GM23248 (cell line): ENCODE measurements at regions not wholly inside any gene's neighbourhood (a gene's known extent, or its start where the extent isn't known, plus 50 kb on each side); places are given as distances from the start of the nearest gene placed in this dataset.

Experiments
- DNase-seq: peaks from one replicate; pipeline ENCODE4 v3.0.0-alpha.2; 2015
- H2AFZ ChIP-seq: fragments of 200-600 bp; sonication (generic); 2 replicates; pipeline ENCODE4 v1.6.1; 2016; ENCODE audit warnings: antibody characterized with exemption
- H3F3A ChIP-seq: fragments of 200-600 bp; sonication (generic); 2 replicates; pipeline ENCODE4 v1.6.1; 2016; ENCODE audit warnings: mild to moderate bottlenecking, antibody characterized with exemption, mixed run types; ENCODE audit not compliant: insufficient read depth
- H3K27ac ChIP-seq: fragments of 200-600 bp; sonication (generic); 2 replicates; pipeline ENCODE4 v1.5.1; 2016; ENCODE audit warnings: mild to moderate bottlenecking
- H3K27me3 ChIP-seq: fragments of 200-600 bp; sonication (generic); replicated peaks from 2 replicates; pipeline ENCODE4 v1.6.1; 2016; ENCODE audit warnings: mild to moderate bottlenecking; ENCODE audit not compliant: insufficient read depth
- H3K36me3 ChIP-seq: fragments of 200-600 bp; sonication (generic); 2 replicates; pipeline ENCODE4 v1.6.1; 2016; ENCODE audit warnings: low read depth, mild to moderate bottlenecking
- H3K4me1 ChIP-seq: fragments of 200-600 bp; sonication (generic); 2 replicates; pipeline ENCODE4 v1.6.1; 2016; ENCODE audit warnings: mild to moderate bottlenecking; ENCODE audit not compliant: insufficient read depth
- H3K4me2 ChIP-seq: fragments of 200-600 bp; sonication (generic); one replicate; pipeline ENCODE4 v1.6.1; 2016; ENCODE audit warnings: mild to moderate bottlenecking; ENCODE audit not compliant: unreplicated experiment
- H3K4me3 ChIP-seq: fragments of 200-600 bp; sonication (generic); 2 replicates; pipeline ENCODE4 v1.5.1; 2016; ENCODE audit warnings: mild to moderate bottlenecking
- H3K79me2 ChIP-seq: fragments of 200-600 bp; sonication (generic); 2 replicates; pipeline ENCODE4 v1.6.1; 2016; ENCODE audit warnings: mild to moderate bottlenecking; ENCODE audit not compliant: insufficient read depth
- H3K9ac ChIP-seq: fragments of 200-600 bp; sonication (generic); 2 replicates; pipeline ENCODE4 v1.6.1; 2016; ENCODE audit warnings: mild to moderate bottlenecking
- H3K9me2 ChIP-seq: fragments of 200-600 bp; sonication (generic); 2 replicates; pipeline ENCODE4 v1.6.1; 2016; ENCODE audit warnings: mixed run types, mild to moderate bottlenecking, moderate library complexity; ENCODE audit not compliant: insufficient read depth
- H3K9me3 ChIP-seq: fragments of 200-600 bp; sonication (generic); one replicate; pipeline ENCODE4 v1.6.1; 2017; ENCODE audit warnings: low read depth
- H4K20me1 ChIP-seq: fragments of 200-600 bp; sonication (generic); 2 replicates; pipeline ENCODE4 v1.6.0; 2016; ENCODE audit not compliant: insufficient read depth
- EZH2 ChIP-seq: fragments of 200-600 bp; sonication (generic); IDR thresholded peaks from 2 replicates; pipeline ENCODE4 v1.6.1; 2018; ENCODE audit warnings: antibody characterized with exemption, mild to moderate bottlenecking; ENCODE audit not compliant: insufficient read depth, poor library complexity, severe bottlenecking
- EZH2phosphoT487 ChIP-seq: fragments of 200-600 bp; sonication (generic); IDR thresholded peaks from 2 replicates; pipeline ENCODE4 v1.6.1; 2018; ENCODE audit warnings: antibody characterized with exemption, moderate library complexity, mild to moderate bottlenecking, low read depth; ENCODE audit not compliant: insufficient read depth
- WGBS, 2 experiments: methylation state at CpG; one replicate each; pipeline ENCODE4 v1.1.6; 2015 to 2017; ENCODE audit warnings: low lambda C conversion rate in 2 of 2, low coverage in 1 of 2; ENCODE audit errors: missing lambda C conversion rate in 2 of 2; 5-methylcytosine and 5-hydroxymethylcytosine counted together
- in situ Hi-C: fragments of 300-500 bp; cut with MboI; formaldehyde crosslinking; loops from 2 replicates; pipeline ENCODE4 v1.15.0; 2020

DNA sequence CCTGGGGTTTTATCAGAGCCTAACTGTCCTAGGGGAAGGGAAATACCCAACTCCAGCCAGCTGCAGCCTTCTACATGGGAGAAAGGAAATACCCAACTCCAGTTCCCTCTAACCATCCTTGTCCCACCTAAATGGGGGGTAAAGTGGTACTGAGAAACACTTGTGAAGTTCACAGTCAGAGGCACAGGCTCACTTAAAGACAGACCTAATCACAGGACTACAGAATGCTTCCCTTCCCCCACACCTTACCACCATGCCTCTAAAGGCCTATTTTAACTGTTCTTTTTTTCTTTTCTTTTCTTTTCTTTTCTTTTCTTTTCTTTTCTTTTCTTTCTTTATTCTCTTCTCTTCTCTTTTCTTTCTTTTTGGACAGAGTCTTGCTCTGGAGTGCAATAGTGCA lies 324.6 kb downstream of the SPATA17 start:
- H3K9me2 ChIP-seq, result no peaks in the 10 kb centered on the region
- H2AFZ ChIP-seq, result no peak overlapping the region
- H3K79me2 ChIP-seq, result no peaks in the 10 kb centered on the region
- DNase-seq, result no peak
- H3K9me3 ChIP-seq, result no peaks in the 10 kb centered on the region
- no peaks in the 10 kb centered on the region for H3K27me3 ChIP-seq
- no peaks in the 10 kb centered on the region for H4K20me1 ChIP-seq
- H3K4me3 ChIP-seq, result no peak overlapping the region
- no peaks in the 10 kb centered on the region for H3K36me3 ChIP-seq
- TF ChIP-seq EZH2phosphoT487 (no peak), EZH2 (no peak)
- no peak overlapping the region for H3K4me2 ChIP-seq
- in situ Hi-C loops, result no loop called here
- H3K4me1 ChIP-seq, result no peaks in the 10 kb centered on the region
- H3K9ac ChIP-seq, result no peak overlapping the region
- H3F3A ChIP-seq, result no peaks in the 10 kb centered on the region
- no peak overlapping the region for H3K27ac ChIP-seq

DNA sequence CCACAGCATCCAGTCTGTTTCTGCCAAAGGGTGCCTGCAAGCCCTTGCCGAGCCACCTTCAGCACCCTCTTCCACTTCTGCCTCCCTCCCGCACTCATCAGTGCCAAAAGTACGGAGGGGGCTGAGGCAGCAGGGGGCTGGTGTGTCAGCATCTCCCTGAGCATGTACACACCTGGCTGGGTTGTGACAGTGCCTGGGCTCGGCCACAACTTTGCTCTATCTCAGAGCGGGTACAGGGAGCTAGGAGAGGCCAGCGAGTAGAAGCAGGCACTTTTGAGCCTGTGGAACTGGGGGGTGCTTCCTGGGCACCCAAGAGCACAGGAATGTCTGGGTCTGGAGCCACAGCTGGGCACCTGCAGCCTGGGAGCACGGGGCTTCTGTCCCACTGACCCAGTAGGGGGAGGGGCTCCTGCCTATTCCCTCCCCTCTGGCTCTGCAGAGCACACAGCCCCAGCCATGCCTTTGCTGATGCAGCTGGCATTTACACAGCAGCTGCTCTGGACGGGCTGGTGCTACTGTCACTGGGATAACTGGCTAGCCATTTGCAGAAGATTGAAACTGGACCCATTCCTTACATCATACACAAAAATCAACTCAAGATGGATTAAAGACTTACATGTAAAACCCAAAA lies 319.8 kb upstream of the RRP15 start:
- H3K36me3 ChIP-seq, result no peaks in the 10 kb centered on the region
- H3K4me3 ChIP-seq, result no peak overlapping the region
- no peak overlapping the region for H2AFZ ChIP-seq
- no peaks in the 10 kb centered on the region for H3F3A ChIP-seq
- 24 to 27% methylated on average over 8 of the region's 8 CpGs for WGBS, 2 experiments
- H3K9me3 ChIP-seq, result no peaks in the 10 kb centered on the region
- no peaks in the 10 kb centered on the region for H3K4me1 ChIP-seq
- H4K20me1 ChIP-seq, result no peaks in the 10 kb centered on the region
- DNase-seq, result no peak
- no peak for TF ChIP-seq EZH2phosphoT487
- no peak for TF ChIP-seq EZH2
- in situ Hi-C loops, result no loop called here
- H3K9ac ChIP-seq, result no peak overlapping the region
- no peaks in the 10 kb centered on the region for H3K79me2 ChIP-seq
- no peak overlapping the region for H3K4me2 ChIP-seq
- no peaks in the 10 kb centered on the region; the same call in 1 of the 2 replicates for H3K27me3 ChIP-seq
- H3K27ac ChIP-seq, result no peak overlapping the region
- no peaks in the 10 kb centered on the region for H3K9me2 ChIP-seq

DNA sequence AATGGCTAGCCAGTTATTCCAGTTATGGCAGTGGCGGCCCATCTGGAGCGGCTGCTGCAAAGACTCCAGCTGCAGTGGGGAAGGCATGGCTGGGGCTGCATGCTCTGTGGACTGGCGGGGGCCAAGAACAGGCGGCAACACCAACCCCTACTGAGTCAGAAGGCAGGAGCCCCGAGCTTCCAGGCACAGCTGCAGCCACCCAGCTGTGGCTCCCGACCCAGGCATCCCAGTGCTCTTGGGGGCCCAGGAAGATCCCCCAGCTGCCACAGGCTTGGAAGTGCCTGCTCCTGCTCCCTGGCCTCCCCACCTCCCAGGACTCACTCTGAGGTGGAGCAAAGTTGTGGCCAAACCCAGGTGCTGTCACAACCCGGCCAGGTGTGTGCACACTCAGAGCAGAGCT lies 317.0 kb upstream of the RRP15 start:
- no peak for TF ChIP-seq EZH2phosphoT487
- no peak for TF ChIP-seq EZH2
- Histone ChIP-seq H4K20me1 (no peaks in the 10 kb centered on the region), H3K4me3 (no peak overlapping the region), H2AFZ (no peak overlapping the region), H3K9me3 (no peaks in the 10 kb centered on the region), H3K36me3 (no peaks in the 10 kb centered on the region), H3K27ac (no peak overlapping the region), H3F3A (no peaks in the 10 kb centered on the region), H3K4me1 (no peaks in the 10 kb centered on the region), H3K9me2 (no peaks in the 10 kb centered on the region), H3K79me2 (no peaks in the 10 kb centered on the region), H3K9ac (no peak overlapping the region), H3K4me2 (no peak overlapping the region), H3K27me3 (no peaks in the 10 kb centered on the region; the same call in 1 of the 2 replicates)
- no peak for DNase-seq
- WGBS, 2 experiments, result 35 to 41% methylated on average over 6 to 7 of the region's 7 CpGs
- in situ Hi-C loops, result no loop called here

DNA sequence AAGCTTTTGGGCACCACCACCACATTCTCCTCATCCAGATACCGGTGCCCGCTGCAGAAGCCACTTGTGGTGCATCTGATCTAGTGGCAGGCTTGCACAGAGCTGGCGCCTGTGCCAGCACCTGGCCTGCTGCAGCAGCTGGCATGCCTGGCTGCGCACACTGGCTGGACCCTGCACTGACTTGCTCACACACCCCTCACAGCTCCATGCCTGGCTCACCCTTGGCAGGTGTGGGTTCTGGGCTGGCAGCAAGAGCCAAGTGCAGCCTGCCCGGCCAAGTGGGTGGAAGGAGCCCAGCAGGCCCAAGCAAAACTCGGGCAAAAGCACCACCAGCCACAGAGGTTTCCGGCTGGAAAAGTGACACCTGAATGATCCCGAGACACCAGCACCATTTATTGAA lies 315.7 kb upstream of the RRP15 start:
- Histone ChIP-seq H3K9me2 (no peaks in the 10 kb centered on the region), H2AFZ (no peak overlapping the region), H3K36me3 (no peaks in the 10 kb centered on the region), H3K4me3 (no peak overlapping the region), H3F3A (no peaks in the 10 kb centered on the region), H3K27ac (no peak overlapping the region), H3K27me3 (no peaks in the 10 kb centered on the region; the same call in 1 of the 2 replicates), H3K79me2 (no peaks in the 10 kb centered on the region), H4K20me1 (no peaks in the 10 kb centered on the region), H3K9ac (no peak overlapping the region), H3K9me3 (no peaks in the 10 kb centered on the region), H3K4me2 (no peak overlapping the region), H3K4me1 (no peaks in the 10 kb centered on the region)
- 23% methylated on average over 8 of the region's 8 CpGs for WGBS, 2 experiments
- in situ Hi-C loops, result no loop called here
- TF ChIP-seq EZH2phosphoT487 (no peak), EZH2 (no peak)
- DNase-seq, result no peak

GRCh38 chr1:217977943-217978342 lies 307.1 kb upstream of the RRP15 start:
- no peak overlapping the region for H3K9ac ChIP-seq
- no peaks in the 10 kb centered on the region for H3K36me3 ChIP-seq
- no peaks in the 10 kb centered on the region for H3K9me3 ChIP-seq
- no peaks in the 10 kb centered on the region for H3K79me2 ChIP-seq
- no peak overlapping the region for H3K27ac ChIP-seq
- H3K27me3 ChIP-seq, result no peaks in the 10 kb centered on the region
- TF ChIP-seq EZH2 (no peak), EZH2phosphoT487 (no peak)
- no peak overlapping the region for H3K4me3 ChIP-seq
- no peaks in the 10 kb centered on the region for H3K4me1 ChIP-seq
- no peaks in the 10 kb centered on the region for H4K20me1 ChIP-seq
- DNase-seq, result no peak
- no peak overlapping the region for H2AFZ ChIP-seq
- in situ Hi-C loops, result no loop called here
- no peaks in the 10 kb centered on the region for H3K9me2 ChIP-seq
- H3K4me2 ChIP-seq, result no peak overlapping the region
- no peaks in the 10 kb centered on the region for H3F3A ChIP-seq
